B cell (primary cell): ENCODE measurements at regions not wholly inside any gene's neighbourhood (a gene's known extent, or its start where the extent isn't known, plus 50 kb on each side); places are given as distances from the start of the nearest gene placed in this dataset.

Experiments
- ATAC-seq: fragments of 200-7000 bp; cut with Tn5 transposase; one replicate; pipeline ENCODE4 v1.10.0; 2021; ENCODE audit warnings: low read depth, mild to moderate bottlenecking, moderate number of reproducible peaks, moderate library complexity
- CTCF ChIA-PET: fragments of 350-600 bp; sonication (Branson Sonifier 250); formaldehyde crosslinking; loops from one replicate; lab custom pipeline; 2021; ENCODE audit warnings: antibody characterized with exemption, inconsistent platforms; lab: Charles Lee
- POLR2A ChIA-PET: fragments of 350-600 bp; sonication (Branson Sonifier 250); formaldehyde crosslinking; loops from one replicate; lab custom pipeline; 2021; ENCODE audit warnings: antibody characterized with exemption; lab: Charles Lee
- DNase-seq: peaks from one replicate; pipeline ENCODE4 v3.0.0; 2013
- H2AFZ ChIP-seq: 2 replicates; pipeline ENCODE4 v1.6.1; 2012; ENCODE audit warnings: mild to moderate bottlenecking, low read depth, low read length; ENCODE audit not compliant: insufficient read depth, poor library complexity, severe bottlenecking
- H3K27ac ChIP-seq, 2 donors: 1 replicate in 1 of 2; 2 replicates in 1 of 2; pipeline ENCODE4 v1.5.1; 2012 to 2013; ENCODE audit warnings: low read length in 2 of 2, mild to moderate bottlenecking in 2 of 2, moderate library complexity in 1 of 2
- H3K27me3 ChIP-seq, 4 experiments: fragments of 200-600 bp in 1 of 4; sonication (generic) in 1 of 4; replicated peaks in 1 of 4; 1 replicate in 2 of 4; 2 replicates in 2 of 4; pipeline versions ENCODE4 v1.6.1 to v1.7.0; 2013 to 2016; ENCODE audit warnings: low read length in 3 of 4, mild to moderate bottlenecking in 2 of 4, mixed read lengths in 1 of 4, moderate library complexity in 1 of 4; ENCODE audit not compliant: insufficient read depth in 4 of 4, control insufficient read depth in 3 of 4; ENCODE audit errors: control extremely low read depth in 1 of 4
- H3K36me3 ChIP-seq, 2 experiments: replicated peaks in 1 of 2; 1 replicate in 1 of 2; 2 replicates in 1 of 2; pipeline versions ENCODE4 v1.6.1 to v1.7.1; 2013; ENCODE audit warnings: low read length in 1 of 2; ENCODE audit not compliant: insufficient read depth in 2 of 2, control insufficient read depth in 1 of 2; ENCODE audit errors: control extremely low read depth in 1 of 2, extremely low read depth in 1 of 2
- H3K4me1 ChIP-seq, 2 donors: fragments of 200-600 bp in 1 of 2; sonication (generic) in 1 of 2; 1 replicate in 1 of 2; 2 replicates in 1 of 2; pipeline versions ENCODE4 v1.5.1 to v1.6.1; 2013 to 2017; ENCODE audit warnings: low read length in 2 of 2; ENCODE audit not compliant: control insufficient read depth in 2 of 2, insufficient read depth in 2 of 2
- H3K4me2 ChIP-seq: replicated peaks from 2 replicates; pipeline ENCODE3; 2012; ENCODE audit warnings: mild to moderate bottlenecking, low read depth, low read length; ENCODE audit not compliant: poor library complexity, severe bottlenecking
- H3K4me3 ChIP-seq, 5 experiments: fragments of 200-600 bp in 1 of 5; sonication (generic) in 1 of 5; 1 replicate in 3 of 5; 2 replicates in 2 of 5; pipeline versions ENCODE4 v1.5.1 to v1.7.0; 2011 to 2016; ENCODE audit warnings: low read length in 4 of 5, mild to moderate bottlenecking in 4 of 5, low read depth in 2 of 5, control low read depth in 1 of 5, moderate library complexity in 1 of 5; ENCODE audit not compliant: insufficient read depth in 1 of 5; ENCODE audit errors: control extremely low read depth in 1 of 5, extremely low read depth in 1 of 5
- H3K79me2 ChIP-seq: fragments of 200-600 bp; sonication (generic); one replicate; pipeline ENCODE4 v1.6.0; 2016; ENCODE audit warnings: low read length; ENCODE audit not compliant: control insufficient read depth, insufficient read depth
- H3K9ac ChIP-seq: fragments of 200-600 bp; sonication (generic); 2 replicates; pipeline ENCODE4 v1.6.1; 2017; ENCODE audit warnings: mild to moderate bottlenecking, low read length, moderate library complexity
- H3K9me3 ChIP-seq, 3 donors: one replicate each; pipeline versions ENCODE4 v1.6.1 to v1.7.1; 2013; ENCODE audit warnings: low read length in 2 of 3; ENCODE audit not compliant: control insufficient read depth in 2 of 3, insufficient read depth in 1 of 3; ENCODE audit errors: control extremely low read depth in 1 of 3
- H4K20me1 ChIP-seq: 2 replicates; pipeline ENCODE4 v1.6.0; 2012; ENCODE audit warnings: mild to moderate bottlenecking, low read length; ENCODE audit not compliant: insufficient read depth, control insufficient read depth, poor library complexity, severe bottlenecking
- H3K27ac Mint-ChIP-seq: one replicate; pipeline ENCODE4 v1.8.0; 2021; ENCODE audit warnings: mixed read lengths
- H3K27me3 Mint-ChIP-seq: one replicate; pipeline ENCODE4 v1.8.0; 2021; ENCODE audit warnings: mixed read lengths
- H3K4me1 Mint-ChIP-seq: one replicate; pipeline ENCODE4 v1.8.0; 2021; ENCODE audit warnings: mixed read lengths
- H3K4me3 Mint-ChIP-seq: one replicate; pipeline ENCODE4 v1.8.0; 2021; ENCODE audit warnings: mixed read lengths
- H3K9me3 Mint-ChIP-seq: one replicate; pipeline ENCODE4 v1.8.0; 2022; ENCODE audit warnings: mixed read lengths; ENCODE audit not compliant: insufficient read depth
- CTCF ChIP-seq: fragments of 200-600 bp; IDR thresholded peaks from one replicate; pipeline ENCODE4 v1.8.0; 2022; ENCODE audit warnings: antibody characterized with exemption, mild to moderate bottlenecking
- EZH2 ChIP-seq: IDR thresholded peaks from 2 replicates; pipeline ENCODE4 v1.6.1; 2012; ENCODE audit warnings: borderline replicate concordance, low read depth, mild to moderate bottlenecking, moderate library complexity, low read length; ENCODE audit not compliant: insufficient read depth, poor library complexity, severe bottlenecking
- WGBS: methylation state at CpG from one replicate; pipeline ENCODE4 v1.1.5; 2013; ENCODE audit warnings: missing lambda C conversion rate; ENCODE audit not compliant: insufficient coverage; 5-methylcytosine and 5-hydroxymethylcytosine counted together
- intact Hi-C: fragments of 100-400 bp; cut with micrococcal nuclease; formaldehyde crosslinking; loops from one replicate; pipeline ENCODE4 v1.10.0; 2022

GRCh38 chr13:90089051-90089450 is 1258.4 kb upstream of the MIR17HG start:
- H3K9me3 Mint-ChIP-seq = no peaks in the 10 kb centered on the region
- no peak overlapping the region for H3K27ac Mint-ChIP-seq
- Histone ChIP-seq H3K36me3 (no peaks in the 10 kb centered on the region), H3K9me3 (peaks cover 0 to 2% (median 0%) of the 10 kb centered on the region in 3 donors), H3K9ac (no peak overlapping the region), H3K27ac (no peak overlapping the region), H2AFZ (no peak overlapping the region), H3K79me2 (no peaks in the 10 kb centered on the region), H3K4me3 (no peak overlapping the region), H4K20me1 (no peaks in the 10 kb centered on the region), H3K4me1 (no peaks in the 10 kb centered on the region), H3K27me3 (no peaks in the 10 kb centered on the region), H3K4me2 (no peak overlapping the region)
- TF ChIP-seq CTCF (no peak), EZH2 (no peak)
- intact Hi-C loops = no loop called here
- ATAC-seq (no peak), DNase-seq (no peak)
- H3K27me3 Mint-ChIP-seq = no peaks in the 10 kb centered on the region
- no peaks in the 10 kb centered on the region for H3K4me1 Mint-ChIP-seq
- WGBS = no CpG with 5 or more reads among the region's 3 CpGs
- CTCF ChIA-PET = no interaction called here
- POLR2A ChIA-PET = no interaction called here
- no peak overlapping the region for H3K4me3 Mint-ChIP-seq

- Histone ChIP-seq H3K4me1 (no peaks in the 10 kb centered on the region), H3K36me3 (no peaks in the 10 kb centered on the region), H3K79me2 (no peaks in the 10 kb centered on the region), H3K4me3 (no peak overlapping the region), H3K4me2 (no peak overlapping the region), H3K27me3 (no peaks in the 10 kb centered on the region), H4K20me1 (no peaks in the 10 kb centered on the region), H2AFZ (no peak overlapping the region), H3K9me3 (no peaks in the 10 kb centered on the region), H3K27ac (no peak overlapping the region), H3K9ac (no peak overlapping the region)
- ChIA-PET CTCF (no interaction called here), POLR2A (no interaction called here)
- no peak for ATAC-seq
- no peak overlapping the region for H3K27ac Mint-ChIP-seq
- no peaks in the 10 kb centered on the region for H3K4me1 Mint-ChIP-seq
- no peaks in the 10 kb centered on the region for H3K27me3 Mint-ChIP-seq
- H3K4me3 Mint-ChIP-seq = no peak overlapping the region
- WGBS = no CpG with 5 or more reads among the region's 4 CpGs
- TF ChIP-seq CTCF = no peak
- TF ChIP-seq EZH2 = no peak
- no peak for DNase-seq
- intact Hi-C loops = no loop called here
- H3K9me3 Mint-ChIP-seq = peaks cover 7% of the 10 kb centered on the region
These were observed 1255.9 kb upstream of the MIR17HG start for GRCh38 chr13:90091611-90092010.
